ENCODE measurements at regions not wholly inside any gene's neighbourhood (a gene's known extent, or its start where the extent isn't known, plus 50 kb on each side); places are given as distances from the start of the nearest gene placed in this dataset.

DNA sequence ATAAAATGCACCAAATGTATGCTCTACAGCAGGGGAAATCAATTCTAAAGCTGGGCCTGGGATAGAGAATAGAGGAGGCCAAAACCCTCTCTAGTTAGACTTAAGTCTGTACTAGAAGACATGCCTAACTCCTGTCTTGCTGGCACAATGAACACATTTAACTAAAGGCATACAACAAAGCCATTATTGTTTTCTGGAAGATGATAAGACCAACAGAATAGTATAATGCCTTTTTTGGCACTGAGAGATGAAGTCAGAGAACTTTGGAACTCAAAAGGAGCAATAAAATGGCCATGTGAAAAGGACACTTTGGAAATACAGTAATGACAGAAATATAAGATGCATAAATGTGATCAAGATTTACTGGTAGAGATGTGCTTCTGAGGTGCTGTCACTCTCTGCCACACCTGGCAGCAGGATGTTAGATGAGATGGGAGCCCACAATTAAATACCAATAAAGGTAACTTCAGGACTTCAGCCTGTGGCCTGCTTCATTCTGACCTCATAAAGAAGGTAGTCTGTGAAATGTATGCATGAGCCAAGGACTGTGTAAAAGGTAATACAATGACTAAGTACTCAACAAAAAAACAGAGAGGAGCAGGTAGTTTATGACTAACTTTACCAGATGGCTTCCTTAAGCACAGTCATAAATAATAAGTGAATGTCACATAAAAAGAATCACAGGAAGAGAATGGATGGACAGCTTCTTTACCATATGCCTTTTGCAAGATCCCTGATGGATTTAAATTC, 333.4 kb downstream of the BCKDHB start:
- H3K9me2 ChIP-seq (replicated peaks; ENCODE audit: insufficient read depth) = no peaks in the 10 kb centered on the region
- no peaks in the 10 kb centered on the region for H3K27me3 ChIP-seq
- H3K4me2 ChIP-seq = no peak overlapping the region
- H3K27ac ChIP-seq = peak overlapping the region; percentile 58
- no peak for DNase-seq (ENCODE audit: low spot score)
- H3K4me3 ChIP-seq = no peak overlapping the region
- no peaks in the 10 kb centered on the region for H4K20me1 ChIP-seq (ENCODE audit: insufficient read depth, poor library complexity, severe bottlenecking)
- H3K79me2 ChIP-seq = no peaks in the 10 kb centered on the region
- H3K4me1 ChIP-seq (ENCODE audit: insufficient read depth) = peaks cover 6% of the 10 kb centered on the region
- no peaks in the 10 kb centered on the region for H3K9me3 ChIP-seq (ENCODE audit: low read depth)
- H2AFZ ChIP-seq = no peak overlapping the region
- H3K36me3 ChIP-seq (replicated peaks; ENCODE audit: insufficient read depth, low read depth) = no peaks in the 10 kb centered on the region
- TF ChIP-seq EZH2 (IDR thresholded peaks at IDR 0.05; ENCODE audit: borderline replicate concordance) = no peak
- no peak for TF ChIP-seq EZH2phosphoT487 (IDR thresholded peaks at IDR 0.05; ENCODE audit: low read depth, severe bottlenecking, unreplicated experiment)
- TF ChIP-seq, protein P1, sequence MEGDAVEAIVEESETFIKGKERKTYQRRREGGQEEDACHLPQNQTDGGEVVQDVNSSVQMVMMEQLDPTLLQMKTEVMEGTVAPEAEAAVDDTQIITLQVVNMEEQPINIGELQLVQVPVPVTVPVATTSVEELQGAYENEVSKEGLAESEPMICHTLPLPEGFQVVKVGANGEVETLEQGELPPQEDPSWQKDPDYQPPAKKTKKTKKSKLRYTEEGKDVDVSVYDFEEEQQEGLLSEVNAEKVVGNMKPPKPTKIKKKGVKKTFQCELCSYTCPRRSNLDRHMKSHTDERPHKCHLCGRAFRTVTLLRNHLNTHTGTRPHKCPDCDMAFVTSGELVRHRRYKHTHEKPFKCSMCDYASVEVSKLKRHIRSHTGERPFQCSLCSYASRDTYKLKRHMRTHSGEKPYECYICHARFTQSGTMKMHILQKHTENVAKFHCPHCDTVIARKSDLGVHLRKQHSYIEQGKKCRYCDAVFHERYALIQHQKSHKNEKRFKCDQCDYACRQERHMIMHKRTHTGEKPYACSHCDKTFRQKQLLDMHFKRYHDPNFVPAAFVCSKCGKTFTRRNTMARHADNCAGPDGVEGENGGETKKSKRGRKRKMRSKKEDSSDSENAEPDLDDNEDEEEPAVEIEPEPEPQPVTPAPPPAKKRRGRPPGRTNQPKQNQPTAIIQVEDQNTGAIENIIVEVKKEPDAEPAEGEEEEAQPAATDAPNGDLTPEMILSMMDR (IDR thresholded peaks at IDR 0.05; ENCODE audit: poor library complexity) = no peak

- no peak overlapping the region for H2AFZ ChIP-seq
- H4K20me1 ChIP-seq (ENCODE audit: insufficient read depth, poor library complexity, severe bottlenecking) = no peaks in the 10 kb centered on the region
- no peaks in the 10 kb centered on the region for H3K27me3 ChIP-seq
- WGBS (ENCODE audit: low lambda C conversion rate, missing lambda C conversion rate) = 59% methylated on average over 2 of the region's 2 CpGs
- H3K9me3 ChIP-seq (ENCODE audit: low read depth) = no peaks in the 10 kb centered on the region
- H3K4me3 ChIP-seq = no peak overlapping the region
- H3K9me2 ChIP-seq (replicated peaks; ENCODE audit: insufficient read depth) = no peaks in the 10 kb centered on the region
- H3K79me2 ChIP-seq = no peaks in the 10 kb centered on the region
- no peaks in the 10 kb centered on the region for H3K36me3 ChIP-seq (replicated peaks; ENCODE audit: insufficient read depth, low read depth)
- TF ChIP-seq EZH2 (IDR thresholded peaks at IDR 0.05; ENCODE audit: borderline replicate concordance) (no peak), EZH2phosphoT487 (IDR thresholded peaks at IDR 0.05; ENCODE audit: low read depth, severe bottlenecking, unreplicated experiment) (no peak)
- TF ChIP-seq, protein P1 (IDR thresholded peaks at IDR 0.05; ENCODE audit: poor library complexity) = no peak
- peak; percentile 28 for DNase-seq (ENCODE audit: low spot score)
- H3K4me1 ChIP-seq (ENCODE audit: insufficient read depth) = peaks cover 6% of the 10 kb centered on the region
- H3K4me2 ChIP-seq = no peak overlapping the region
- H3K27ac ChIP-seq = peak overlapping the region; percentile 58
These were observed 332.3 kb downstream of the BCKDHB start for GRCh38 chr6:80438772-80439171.

DNA sequence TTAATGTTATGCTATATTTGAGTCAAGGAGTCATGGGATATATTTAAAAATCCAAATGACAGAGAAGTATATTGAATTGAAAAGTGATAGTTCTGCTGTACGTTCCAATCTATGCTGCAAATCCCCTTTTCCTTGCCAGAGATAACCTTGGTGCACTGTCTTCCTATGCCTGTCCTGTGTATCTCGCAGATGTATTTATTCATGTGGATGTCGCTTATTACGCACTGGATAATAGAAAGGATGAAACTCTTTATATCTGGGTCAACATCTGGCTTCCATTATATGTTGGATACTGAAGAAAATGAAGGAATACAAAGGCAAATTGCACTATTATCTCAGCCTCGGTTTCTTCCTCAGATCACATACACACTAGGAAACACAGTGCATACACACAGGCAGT, 331.3 kb downstream of the BCKDHB start:
- H2AFZ ChIP-seq = no peak overlapping the region
- no peaks in the 10 kb centered on the region for H3K79me2 ChIP-seq
- H4K20me1 ChIP-seq (ENCODE audit: insufficient read depth, poor library complexity, severe bottlenecking) = no peaks in the 10 kb centered on the region
- no peak for DNase-seq (ENCODE audit: low spot score)
- H3K36me3 ChIP-seq (replicated peaks; ENCODE audit: insufficient read depth, low read depth) = no peaks in the 10 kb centered on the region
- no peaks in the 10 kb centered on the region for H3K9me3 ChIP-seq (ENCODE audit: low read depth)
- H3K4me3 ChIP-seq = no peak overlapping the region
- no peak for TF ChIP-seq EZH2 (IDR thresholded peaks at IDR 0.05; ENCODE audit: borderline replicate concordance)
- TF ChIP-seq, protein P1 (IDR thresholded peaks at IDR 0.05; ENCODE audit: poor library complexity) = no peak
- no peak for TF ChIP-seq EZH2phosphoT487 (IDR thresholded peaks at IDR 0.05; ENCODE audit: low read depth, severe bottlenecking, unreplicated experiment)
- H3K27ac ChIP-seq = no peak overlapping the region
- no peak overlapping the region for H3K4me2 ChIP-seq
- WGBS (ENCODE audit: low lambda C conversion rate, missing lambda C conversion rate) = 82% methylated on average over 5 of the region's 5 CpGs
- H3K4me1 ChIP-seq (ENCODE audit: insufficient read depth) = peaks cover 6% of the 10 kb centered on the region
- no peaks in the 10 kb centered on the region for H3K9me2 ChIP-seq (replicated peaks; ENCODE audit: insufficient read depth)
- no peaks in the 10 kb centered on the region for H3K27me3 ChIP-seq

All from hepatocyte (in vitro differentiated cells).